ENCODE measurements at regions not wholly inside any gene's neighbourhood (a gene's known extent, or its start where the extent isn't known, plus 50 kb on each side); places are given as distances from the start of the nearest gene placed in this dataset.

GRCh38 chr14:101369916-101370592 lies 191.2 kb upstream of the DIO3 start:
- TF ChIP-seq POLR2A (IDR thresholded peaks at IDR 0.05; ENCODE audit: low read length) (no peak), GATA1 (IDR thresholded peaks at IDR 0.05; ENCODE audit: low read depth, low read length) (no peak)
